ENCODE measurements at regions not wholly inside any gene's neighbourhood (a gene's known extent, or its start where the extent isn't known, plus 50 kb on each side); places are given as distances from the start of the nearest gene placed in this dataset.
"Not testable (repeated sequence)": the region's sequence is repeated elsewhere in the genome, so short reads cannot be mapped to it uniquely, and the experiment has no call there.

- in situ Hi-C loops (cut with MboI; ENCODE audit: low sequenced_read_pairs, unreplicated experiment), result no loop called here
- DNase-seq (ENCODE audit: low spot score), result no peak
- no peak for TF ChIP-seq CTCF (IDR thresholded peaks at IDR 0.05; ENCODE audit: borderline replicate concordance, control extremely low read depth, extremely low read depth, insufficient read depth, missing control alignments)
Observed at GRCh38 chr12:124645530-124646244, 78.3 kb upstream of the NCOR2 start.

- DNase-seq (ENCODE audit: low spot score); in situ Hi-C loops (cut with MboI; ENCODE audit: low sequenced_read_pairs, unreplicated experiment): not testable (repeated sequence)
Observed at GRCh38 chr12:124643768-124644167, 76.4 kb upstream of the NCOR2 start.

GRCh38 chr12:124642105-124642504 lies 74.7 kb upstream of the NCOR2 start:
- TF ChIP-seq CTCF (IDR thresholded peaks at IDR 0.05; ENCODE audit: borderline replicate concordance, control extremely low read depth, extremely low read depth, insufficient read depth, missing control alignments), result no peak
- no peak for DNase-seq (ENCODE audit: low spot score)
- in situ Hi-C loops (cut with MboI; ENCODE audit: low sequenced_read_pairs, unreplicated experiment), result no loop called here

GRCh38 chr12:124641591-124641990 lies 74.2 kb upstream of the NCOR2 start:
- in situ Hi-C loops (cut with MboI; ENCODE audit: low sequenced_read_pairs, unreplicated experiment), result no loop called here
- no peak for TF ChIP-seq CTCF (IDR thresholded peaks at IDR 0.05; ENCODE audit: borderline replicate concordance, control extremely low read depth, extremely low read depth, insufficient read depth, missing control alignments)
- DNase-seq (ENCODE audit: low spot score), result no peak

- DNase-seq (ENCODE audit: low spot score), result no peak
- no peak for TF ChIP-seq CTCF (IDR thresholded peaks at IDR 0.05; ENCODE audit: borderline replicate concordance, control extremely low read depth, extremely low read depth, insufficient read depth, missing control alignments)
- in situ Hi-C loops (cut with MboI; ENCODE audit: low sequenced_read_pairs, unreplicated experiment), result no loop called here
Observed at GRCh38 chr12:124640056-124640455, 72.6 kb upstream of the NCOR2 start.

GRCh38 chr12:124639122-124639806 lies 71.9 kb upstream of the NCOR2 start:
- DNase-seq (ENCODE audit: low spot score), result no peak
- TF ChIP-seq CTCF (IDR thresholded peaks at IDR 0.05; ENCODE audit: borderline replicate concordance, control extremely low read depth, extremely low read depth, insufficient read depth, missing control alignments), result no peak
- in situ Hi-C loops (cut with MboI; ENCODE audit: low sequenced_read_pairs, unreplicated experiment), result no loop called here

- DNase-seq (ENCODE audit: low spot score), result no peak
- in situ Hi-C loops (cut with MboI; ENCODE audit: low sequenced_read_pairs, unreplicated experiment), result no loop called here
- no peak for TF ChIP-seq CTCF (IDR thresholded peaks at IDR 0.05; ENCODE audit: borderline replicate concordance, control extremely low read depth, extremely low read depth, insufficient read depth, missing control alignments)
Observed at GRCh38 chr12:124637581-124637981, 70.2 kb upstream of the NCOR2 start.
